ENCODE measurements at regions not wholly inside any gene's neighbourhood (a gene's known extent, or its start where the extent isn't known, plus 50 kb on each side); places are given as distances from the start of the nearest gene placed in this dataset.

GRCh38 chr22:27433585-27434190, 367.9 kb downstream of the MN1 start:
- Histone ChIP-seq H3F3A (ENCODE audit: insufficient read depth, low read length) (no peaks in the 10 kb centered on the region), H3K27me3 (ENCODE audit: insufficient read depth, low read length) (no peaks in the 10 kb centered on the region)

GRCh38 chr22:27434898-27435297, 366.7 kb downstream of the MN1 start:
- H3K36me3 ChIP-seq (ENCODE audit: insufficient read depth, low read length), result no peaks in the 10 kb centered on the region
- H2AFZ ChIP-seq (ENCODE audit: low read length), result no peak overlapping the region
- H3K9me2 ChIP-seq (ENCODE audit: low read depth, low read length), result no peaks in the 10 kb centered on the region
- no peaks in the 10 kb centered on the region for H3F3A ChIP-seq (ENCODE audit: insufficient read depth, low read length)
- H3K79me2 ChIP-seq (ENCODE audit: insufficient read depth, low read length), result no peaks in the 10 kb centered on the region
- no peaks in the 10 kb centered on the region for H4K20me1 ChIP-seq (ENCODE audit: insufficient read depth, low read length)
- H3K27ac ChIP-seq (ENCODE audit: low read depth, low read length, poor library complexity, severe bottlenecking), result no peak overlapping the region
- H3K9ac ChIP-seq (ENCODE audit: low read length), result no peak overlapping the region
- TF ChIP-seq EZH2 (IDR thresholded peaks at IDR 0.05; ENCODE audit: borderline replicate concordance, low read length) (no peak), CTCF (IDR thresholded peaks at IDR 0.05; ENCODE audit: low read length) (no peak)
- 0 out of 2 replicates have a peak, but pooled peaks cover 3% of the 10 kb centered on the region for H3K27me3 ChIP-seq (ENCODE audit: insufficient read depth, low read length)
- no peaks in the 10 kb centered on the region for H3K4me1 ChIP-seq (ENCODE audit: insufficient read depth, low read length, severe bottlenecking)
- H3K4me3 ChIP-seq (ENCODE audit: low read depth, low read length, poor library complexity, severe bottlenecking), result no peak overlapping the region
- no peak overlapping the region for H3K4me2 ChIP-seq (ENCODE audit: low read length)
- no peaks in the 10 kb centered on the region for H3K9me3 ChIP-seq (ENCODE audit: low read length)

More at GRCh38 chr22:27433585-27434190, 367.9 kb downstream of the MN1 start:
- H3K79me2 ChIP-seq (ENCODE audit: insufficient read depth, low read length), result no peaks in the 10 kb centered on the region
- TF ChIP-seq CTCF (IDR thresholded peaks at IDR 0.05; ENCODE audit: low read length) (no peak), EZH2 (IDR thresholded peaks at IDR 0.05; ENCODE audit: borderline replicate concordance, low read length) (no peak)
- no peaks in the 10 kb centered on the region for H3K36me3 ChIP-seq (ENCODE audit: insufficient read depth, low read length)
- no peak overlapping the region for H3K4me3 ChIP-seq (ENCODE audit: low read depth, low read length, poor library complexity, severe bottlenecking)
- H3K4me2 ChIP-seq (ENCODE audit: low read length), result no peak overlapping the region
- H3K27ac ChIP-seq (ENCODE audit: low read depth, low read length, poor library complexity, severe bottlenecking), result no peak overlapping the region
- no peaks in the 10 kb centered on the region for H4K20me1 ChIP-seq (ENCODE audit: insufficient read depth, low read length)
- no peaks in the 10 kb centered on the region for H3K9me3 ChIP-seq (ENCODE audit: low read length)
- H2AFZ ChIP-seq (ENCODE audit: low read length), result no peak overlapping the region
- H3K4me1 ChIP-seq (ENCODE audit: insufficient read depth, low read length, severe bottlenecking), result no peaks in the 10 kb centered on the region
- no peaks in the 10 kb centered on the region for H3K9me2 ChIP-seq (ENCODE audit: low read depth, low read length)
- H3K9ac ChIP-seq (ENCODE audit: low read length), result no peak overlapping the region

GRCh38 chr22:27435844-27436576, 365.5 kb downstream of the MN1 start:
- Histone ChIP-seq H2AFZ (ENCODE audit: low read length) (no peak overlapping the region), H4K20me1 (ENCODE audit: insufficient read depth, low read length) (no peaks in the 10 kb centered on the region), H3K27ac (ENCODE audit: low read depth, low read length, poor library complexity, severe bottlenecking) (no peak overlapping the region), H3K9ac (ENCODE audit: low read length) (no peak overlapping the region), H3K79me2 (ENCODE audit: insufficient read depth, low read length) (no peaks in the 10 kb centered on the region), H3K4me3 (ENCODE audit: low read depth, low read length, poor library complexity, severe bottlenecking) (no peak overlapping the region), H3F3A (ENCODE audit: insufficient read depth, low read length) (no peaks in the 10 kb centered on the region), H3K4me2 (ENCODE audit: low read length) (no peak overlapping the region), H3K36me3 (ENCODE audit: insufficient read depth, low read length) (no peaks in the 10 kb centered on the region), H3K4me1 (ENCODE audit: insufficient read depth, low read length, severe bottlenecking) (no peaks in the 10 kb centered on the region), H3K9me3 (ENCODE audit: low read length) (no peaks in the 10 kb centered on the region), H3K9me2 (ENCODE audit: low read depth, low read length) (no peaks in the 10 kb centered on the region), H3K27me3 (ENCODE audit: insufficient read depth, low read length) (0 out of 2 replicates have a peak, but pooled peaks cover 3% of the 10 kb centered on the region)
- TF ChIP-seq EZH2 (IDR thresholded peaks at IDR 0.05; ENCODE audit: borderline replicate concordance, low read length) (no peak), CTCF (IDR thresholded peaks at IDR 0.05; ENCODE audit: low read length) (no peak)

Measured in OCI-LY1 (cell line).